ENCODE measurements at regions not wholly inside any gene's neighbourhood (a gene's known extent, or its start where the extent isn't known, plus 50 kb on each side); places are given as distances from the start of the nearest gene placed in this dataset.

DNA sequence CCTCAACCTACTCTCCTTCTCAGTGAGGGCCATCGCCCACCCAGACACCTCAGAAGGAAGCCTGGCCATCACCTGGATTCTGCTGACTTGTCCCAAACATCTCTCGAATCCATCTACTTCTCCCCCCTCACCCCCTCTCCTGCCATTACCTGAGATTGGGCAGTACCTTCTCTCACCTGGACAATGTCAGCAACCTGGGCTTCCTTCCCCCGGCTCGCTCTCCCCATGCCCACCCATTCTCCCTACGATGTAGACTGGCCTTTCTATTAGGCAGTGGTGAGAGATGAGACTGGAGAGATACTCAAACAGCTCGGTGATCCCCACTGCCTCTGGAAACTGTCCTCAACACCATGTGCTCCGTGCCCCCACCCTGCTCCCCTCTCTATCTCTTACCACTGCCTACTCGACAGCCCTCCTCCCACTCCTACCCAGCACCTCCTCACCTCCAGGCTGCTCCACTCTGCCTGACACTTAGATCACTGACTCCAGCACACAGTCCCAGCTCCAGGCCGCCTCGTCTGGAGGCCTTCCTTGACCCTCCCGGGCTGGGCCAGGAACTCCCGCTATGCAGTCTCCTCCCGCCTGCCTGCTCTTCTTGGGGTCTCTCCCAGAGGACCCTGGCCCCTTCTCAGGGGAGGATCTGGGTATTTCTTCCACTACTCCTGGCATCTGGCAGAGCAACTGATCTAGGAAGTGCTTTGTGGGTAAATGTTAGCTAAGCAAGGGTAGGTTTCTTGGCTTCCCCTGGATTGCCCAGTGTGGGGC, 235.8 kb upstream of the NLRP1 start:
- DNase-seq (ENCODE audit: low spot score), result no peak

- no peak for DNase-seq (ENCODE audit: low spot score)
Observed at GRCh38 chr17:5820721-5821456, 236.6 kb upstream of the NLRP1 start.

GRCh38 chr17:5821803-5822202, 237.5 kb upstream of the NLRP1 start:
- DNase-seq (ENCODE audit: low spot score), result no peak

DNA sequence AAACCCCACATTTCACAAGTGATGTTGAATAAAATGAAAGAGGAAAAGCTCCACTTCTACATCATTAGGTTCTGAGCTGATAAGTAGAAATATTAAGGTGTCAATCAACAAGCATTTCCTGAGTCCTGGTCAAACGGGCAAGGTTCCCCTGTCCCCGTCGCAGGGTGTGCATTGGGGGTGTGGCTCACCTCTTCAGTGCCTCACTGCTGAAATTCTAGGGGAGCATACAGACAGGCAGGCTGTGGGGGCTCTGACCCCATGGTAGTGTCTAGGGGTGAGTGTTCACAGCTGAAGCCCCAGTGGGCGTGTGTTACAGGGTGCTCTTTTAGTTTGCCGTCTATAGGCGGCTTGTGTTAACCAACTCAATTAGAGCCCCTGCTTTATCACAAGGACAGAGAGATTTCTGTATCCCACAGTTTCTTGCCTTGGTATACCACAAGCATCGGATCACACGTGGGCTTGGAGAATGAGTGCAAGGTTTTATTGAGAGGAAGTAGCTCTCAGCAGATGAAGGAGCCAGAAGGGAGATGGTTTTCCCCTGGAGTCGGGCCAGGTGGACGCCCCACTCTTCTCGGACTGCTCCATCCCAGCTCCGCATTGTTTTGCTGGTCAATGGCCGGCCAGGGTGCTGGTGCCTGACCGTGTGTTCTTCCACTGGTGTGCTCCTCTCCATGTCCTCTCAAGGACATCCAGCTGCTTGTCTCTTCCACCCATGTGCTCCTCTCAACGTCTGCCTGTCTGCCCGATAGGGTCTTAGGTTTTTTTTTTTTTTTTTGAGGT, 238.2 kb upstream of the NLRP1 start:
- DNase-seq (ENCODE audit: low spot score), result no peak

GRCh38 chr17:5823219-5823618, 238.9 kb upstream of the NLRP1 start:
- no peak for DNase-seq (ENCODE audit: low spot score)

GRCh38 chr17:5825717-5826330, 241.5 kb upstream of the NLRP1 start:
- no peak for DNase-seq (ENCODE audit: low spot score)

GRCh38 chr17:5826384-5826783, 242.1 kb upstream of the NLRP1 start:
- no peak for DNase-seq (ENCODE audit: low spot score)

DNA sequence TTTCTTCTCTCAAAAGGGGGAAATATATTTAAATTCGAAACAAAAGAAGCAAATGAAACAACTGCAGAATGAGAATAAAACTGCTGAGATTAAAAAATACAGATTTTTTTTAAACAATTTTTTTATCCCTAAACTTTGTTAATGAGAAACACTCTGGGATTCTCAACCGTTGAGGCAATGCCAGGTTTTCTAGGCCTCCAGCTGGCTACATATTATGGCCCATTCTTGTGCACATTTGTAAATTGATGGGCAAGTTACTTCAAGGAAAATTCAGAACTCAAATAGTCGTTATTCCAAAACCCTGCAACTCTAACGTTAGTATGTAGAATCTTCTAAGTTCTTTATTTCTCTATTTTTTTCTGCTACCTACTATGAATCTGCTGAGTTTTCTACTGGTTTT, 239.3 kb upstream of the WSCD1 start:
- DNase-seq (ENCODE audit: low spot score), result no peak

GRCh38 chr17:5832886-5833285, 237.3 kb upstream of the WSCD1 start:
- DNase-seq (ENCODE audit: low spot score), result no peak

DNA sequence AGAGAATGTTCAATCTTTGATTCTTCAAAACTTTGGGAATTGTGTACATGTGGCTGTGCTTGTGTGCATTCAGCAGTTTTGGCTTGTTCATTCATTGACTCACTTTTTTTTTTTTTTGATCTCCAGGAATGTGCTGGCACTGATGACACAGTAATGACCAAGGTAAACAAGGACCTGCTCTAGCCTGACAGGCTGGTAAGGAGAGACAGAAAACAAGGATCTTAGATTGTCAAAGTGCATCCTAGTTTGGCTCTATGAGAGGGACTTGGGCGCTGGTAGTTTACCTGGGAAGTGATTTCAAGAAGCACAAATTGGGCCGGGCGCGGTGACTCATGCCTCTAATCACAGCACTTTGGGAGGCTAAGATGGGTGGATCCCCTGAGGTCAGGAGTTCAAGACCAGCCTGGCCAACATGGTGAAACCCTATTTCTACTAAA, 233.1 kb upstream of the WSCD1 start:
- DNase-seq (ENCODE audit: low spot score), result no peak

GRCh38 chr17:5838661-5839300, 231.4 kb upstream of the WSCD1 start:
- DNase-seq (ENCODE audit: low spot score), result no peak

GRCh38 chr17:5840811-5841446, 229.2 kb upstream of the WSCD1 start:
- no peak for DNase-seq (ENCODE audit: low spot score)

DNA sequence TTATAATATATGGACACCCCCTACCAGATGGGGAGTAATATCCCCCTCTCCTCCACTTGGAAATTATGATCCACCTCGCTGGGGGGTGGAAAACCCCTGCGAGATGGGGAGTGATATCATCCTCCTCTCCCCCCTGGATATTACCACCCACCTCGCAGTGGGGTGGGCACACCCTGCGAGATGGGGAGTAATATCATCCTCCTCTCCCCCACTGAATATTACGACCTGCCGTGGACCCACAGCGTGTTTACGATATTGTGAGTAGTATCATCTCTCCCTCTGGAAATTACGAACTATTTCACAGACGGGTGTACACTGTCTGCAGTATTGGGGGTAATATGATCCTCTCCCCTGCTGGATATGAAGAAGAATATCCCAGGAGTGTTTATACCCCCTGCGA, 228.3 kb upstream of the WSCD1 start:
- DNase-seq (ENCODE audit: low spot score), result no peak

GRCh38 chr17:5843366-5844026, 226.7 kb upstream of the WSCD1 start:
- DNase-seq (ENCODE audit: low spot score), result no peak

DNA sequence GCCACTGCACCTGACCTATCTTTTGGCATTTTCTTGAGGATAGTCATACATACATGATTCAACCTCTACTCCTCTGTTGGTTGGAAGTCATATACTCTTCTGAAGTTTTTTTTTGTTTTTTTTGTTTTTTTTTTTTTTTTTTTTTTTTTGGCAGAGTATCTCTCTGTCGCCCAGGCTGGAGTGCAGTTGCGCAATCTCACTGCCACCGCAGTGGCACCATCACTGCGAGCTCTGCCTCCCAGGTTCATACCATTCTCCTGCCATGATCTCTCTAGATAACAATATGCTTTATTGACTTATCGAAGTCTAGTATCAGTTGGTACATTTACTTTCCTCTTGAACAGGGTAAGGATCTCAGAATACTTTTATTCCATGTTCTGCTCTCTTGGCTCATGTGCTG, 224.2 kb upstream of the WSCD1 start:
- no peak for DNase-seq (ENCODE audit: low spot score)

GRCh38 chr17:5854871-5855554, 215.2 kb upstream of the WSCD1 start:
- no peak for DNase-seq (ENCODE audit: low spot score)

DNA sequence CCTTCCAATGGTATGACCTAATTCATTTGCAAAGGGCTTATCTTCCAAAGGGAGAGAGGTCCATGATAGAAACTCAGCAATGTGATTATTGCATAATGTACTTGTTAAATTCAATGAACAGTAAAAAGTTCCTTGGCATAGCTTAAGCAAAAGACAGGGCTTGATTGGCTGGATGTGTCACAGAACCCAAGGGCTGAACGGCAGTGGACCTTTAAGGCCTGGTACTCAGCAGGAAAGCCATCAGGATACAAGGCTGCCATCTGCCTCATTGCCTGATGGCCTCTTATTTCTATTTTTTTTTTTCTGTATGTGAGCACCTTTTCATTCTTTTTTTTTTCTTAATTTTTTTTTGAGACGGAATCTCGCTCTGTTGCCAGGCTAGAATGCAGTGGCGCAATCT, 208.9 kb upstream of the WSCD1 start:
- DNase-seq (ENCODE audit: low spot score), result no peak

DNA sequence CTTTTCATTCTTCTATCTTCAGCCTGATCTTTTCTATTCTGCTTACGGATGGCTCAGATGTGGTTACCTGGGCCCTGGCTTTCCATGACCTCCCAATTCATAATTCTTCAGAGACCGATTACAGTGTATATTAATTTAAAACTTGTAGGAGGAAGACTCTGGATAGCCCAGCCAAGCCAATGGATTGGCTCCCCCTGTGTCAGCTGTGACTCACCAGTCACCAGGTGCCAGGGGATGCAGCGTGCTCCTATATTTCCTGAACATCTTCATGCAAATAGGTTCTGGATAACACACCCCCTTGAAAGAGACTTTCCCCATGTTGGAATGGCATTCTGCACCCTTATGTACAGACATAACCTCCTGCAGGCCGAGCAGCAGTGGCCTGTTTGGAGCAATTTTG, 208.3 kb upstream of the WSCD1 start:
- DNase-seq (ENCODE audit: low spot score), result no peak

DNA sequence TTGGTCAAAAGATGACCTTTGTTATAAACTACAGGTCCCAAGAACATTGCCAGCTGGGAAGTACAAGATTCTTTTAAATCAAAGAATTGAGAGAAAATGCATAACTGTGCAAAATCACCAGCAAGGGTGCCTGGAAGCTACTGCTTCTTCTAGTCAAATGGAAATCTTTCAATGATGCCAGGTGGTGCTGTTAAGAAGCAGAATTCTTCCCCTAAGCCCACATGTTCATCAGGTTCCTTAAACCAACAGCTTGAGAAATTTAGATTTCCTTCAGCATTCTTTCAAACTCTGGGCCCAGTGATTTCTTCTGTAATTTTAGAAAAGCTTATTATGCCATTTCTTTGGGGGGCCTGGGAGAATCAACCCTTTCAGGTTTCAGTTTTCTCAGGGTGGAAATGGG, 207.8 kb upstream of the WSCD1 start:
- no peak for DNase-seq (ENCODE audit: low spot score)

Measured in umbilical cord (tissue), 1 donor.